Stimulated activated CD8-positive, alpha-beta memory T cell treated with anti-CD3 and anti-CD28 coated beads, Interleukin-15, amount 100 ng/mL, for 4 hours (primary cell): ENCODE measurements at regions not wholly inside any gene's neighbourhood (a gene's known extent, or its start where the extent isn't known, plus 50 kb on each side); places are given as distances from the start of the nearest gene placed in this dataset.
"Not testable (repeated sequence)": the region's sequence is repeated elsewhere in the genome, so short reads cannot be mapped to it uniquely, and the experiment has no call there.

Experiments
- DNase-seq, 2 donors: peaks; one replicate each; pipeline ENCODE4 v3.0.0-alpha.2; 2020; ENCODE audit warnings: low read depth in 2 of 2

DNA sequence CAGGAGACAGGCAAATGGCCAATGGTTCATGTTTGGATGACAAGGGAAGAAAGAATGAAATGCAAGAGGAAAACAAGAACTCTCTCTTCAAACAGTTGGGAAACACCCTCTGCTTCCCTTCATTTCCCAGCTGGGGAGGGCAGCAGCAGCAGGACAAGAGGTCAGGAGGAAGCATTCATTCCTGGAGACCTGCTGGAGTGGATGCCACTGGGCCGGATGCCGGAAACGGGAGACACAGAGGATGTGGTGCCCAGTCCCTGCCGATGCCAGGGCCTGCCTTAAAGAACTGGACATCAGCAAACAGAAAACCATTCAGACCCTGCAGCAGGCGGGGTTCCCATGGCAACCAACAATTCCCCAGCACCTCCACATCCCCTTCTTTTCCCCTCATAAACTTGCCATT is 102.3 kb upstream of the ZNF648 start:
- no peak for DNase-seq

- DNase-seq, result no peak
Measured at GRCh38 chr1:182159443-182159842, 97.9 kb upstream of the ZNF648 start.

GRCh38 chr1:182157187-182157586 is 95.7 kb upstream of the ZNF648 start:
- no peak for DNase-seq

GRCh38 chr1:182154425-182154824 is 92.9 kb upstream of the ZNF648 start:
- DNase-seq, result not testable (repeated sequence)

- DNase-seq, result no peak
Measured at GRCh38 chr1:182149411-182149965, 88.0 kb upstream of the ZNF648 start.

- no peak for DNase-seq
Measured at GRCh38 chr1:182147951-182148350, 86.4 kb upstream of the ZNF648 start.

DNA sequence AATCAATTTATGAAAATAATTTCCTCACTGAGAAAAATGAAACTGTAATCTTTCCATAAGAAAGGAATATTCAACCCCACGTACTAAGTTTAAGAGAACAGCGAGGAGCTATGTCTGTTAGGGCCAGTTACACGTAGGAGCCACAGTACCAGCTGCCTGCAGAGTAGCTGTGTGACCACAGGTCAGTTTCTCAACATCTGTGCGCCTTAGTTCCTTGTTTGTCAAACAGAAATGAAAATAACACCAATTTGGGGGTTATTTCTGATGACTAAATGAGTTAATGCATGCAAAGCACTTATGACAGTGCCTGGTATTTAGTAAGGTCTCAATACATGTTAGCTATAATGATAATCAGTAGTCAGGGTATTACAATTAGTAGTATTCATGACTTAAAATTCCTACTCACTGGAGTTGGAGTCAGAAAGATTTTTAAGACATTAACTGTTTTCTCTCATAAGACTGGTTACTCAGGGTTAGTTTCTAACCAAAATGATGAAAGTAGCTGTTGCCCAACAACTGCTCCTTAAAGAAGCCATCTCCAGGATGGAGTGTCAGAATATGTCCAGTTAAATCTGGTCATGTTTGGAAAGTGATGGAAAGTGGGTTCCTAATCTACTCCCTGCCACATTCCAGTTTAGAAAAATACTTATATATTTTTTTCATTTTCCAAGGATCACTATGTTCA is 85.8 kb upstream of the ZNF648 start:
- no peak for DNase-seq

GRCh38 chr1:182146286-182146685 is 84.8 kb upstream of the ZNF648 start:
- no peak for DNase-seq

GRCh38 chr1:182145441-182145840 is 83.9 kb upstream of the ZNF648 start:
- DNase-seq, result no peak

DNA sequence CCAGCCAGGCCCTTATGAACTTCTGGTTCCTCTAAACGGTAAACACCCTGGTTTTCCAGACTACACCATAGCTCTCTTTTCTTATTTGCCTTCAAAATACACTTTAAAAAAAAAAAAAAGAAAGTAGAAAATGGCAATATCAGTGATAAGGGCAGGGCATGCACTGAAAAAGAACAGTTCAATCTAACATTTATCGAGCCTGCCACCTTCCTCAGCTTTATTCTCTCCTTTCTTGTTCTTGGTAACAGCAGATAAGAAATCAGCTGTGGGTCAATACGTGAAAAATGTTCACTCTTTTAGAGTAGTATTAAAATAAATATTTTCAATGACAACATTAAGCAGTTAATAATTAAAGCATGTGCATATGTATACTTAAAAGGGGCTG is 83.1 kb upstream of the ZNF648 start:
- no peak for DNase-seq

GRCh38 chr1:182143825-182144645 is 82.5 kb upstream of the ZNF648 start:
- no peak for DNase-seq

DNA sequence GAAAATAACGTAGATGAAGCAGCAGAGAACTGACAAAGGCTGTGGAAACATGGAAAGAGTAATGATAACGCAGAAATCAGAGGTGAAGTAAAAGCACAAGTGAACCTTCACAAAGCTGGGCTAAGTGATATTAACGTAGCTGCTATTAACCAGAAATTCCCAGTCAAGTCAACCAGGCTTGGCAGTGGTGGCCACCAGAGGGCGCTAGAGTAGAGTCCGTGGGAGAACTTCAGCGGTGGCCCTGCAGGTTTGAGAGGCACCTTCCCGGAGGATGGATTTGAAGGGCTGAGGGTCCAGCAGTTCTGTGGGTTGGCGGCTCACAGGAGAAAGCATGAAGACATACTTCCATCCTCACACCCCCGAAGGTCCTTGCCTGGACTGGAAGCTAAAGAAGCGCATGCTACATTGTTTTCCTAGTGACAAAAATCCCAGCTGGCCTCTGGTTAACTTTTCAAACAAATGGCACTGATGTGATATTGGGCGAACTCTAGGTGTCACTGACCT is 81.7 kb upstream of the ZNF648 start:
- DNase-seq, result peak; percentile 54 to 71

DNA sequence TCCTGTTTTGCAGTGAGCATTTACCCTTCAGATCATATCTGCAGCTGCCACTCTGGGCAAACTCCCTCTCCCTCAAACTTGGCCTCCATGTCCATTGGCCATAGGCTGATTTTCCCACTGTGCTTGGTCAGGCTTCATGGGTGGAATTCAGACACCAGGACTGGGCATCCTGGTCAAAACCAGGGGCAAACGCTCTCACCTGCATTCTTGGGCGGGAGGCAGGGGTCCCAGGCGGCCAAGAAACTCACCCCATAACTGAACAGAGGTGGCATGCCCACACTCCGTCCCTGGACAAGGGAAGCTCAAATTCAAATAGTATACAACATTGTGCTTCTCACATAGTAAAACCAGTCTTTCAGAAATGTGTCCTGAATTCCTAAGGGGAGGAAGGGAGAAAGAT is 81.1 kb upstream of the ZNF648 start:
- no peak for DNase-seq

GRCh38 chr1:182141040-182141439 is 79.5 kb upstream of the ZNF648 start:
- no peak for DNase-seq

- DNase-seq, result no peak
Measured at GRCh38 chr1:182139496-182139895, 78.0 kb upstream of the ZNF648 start.

- no peak for DNase-seq
Measured at GRCh38 chr1:182137546-182137945, 76.0 kb upstream of the ZNF648 start.

DNA sequence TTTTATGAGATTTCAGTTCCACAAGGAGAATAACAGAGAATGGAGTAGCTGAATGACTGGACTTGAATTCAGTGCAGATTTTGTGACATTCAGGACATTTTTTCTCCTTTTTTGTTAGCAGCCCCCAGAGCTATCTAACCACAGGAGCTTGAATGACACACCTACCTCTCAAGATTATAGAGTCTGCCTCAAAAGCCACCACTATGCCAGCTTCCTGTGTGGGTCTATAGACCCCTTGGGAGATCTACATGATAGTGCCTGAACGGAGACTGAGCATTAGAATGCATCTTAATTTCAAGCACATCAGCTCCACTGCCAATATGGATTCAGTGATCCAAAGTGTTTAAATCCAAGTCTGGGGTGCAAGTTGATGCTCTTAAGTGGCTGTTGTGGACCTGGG is 74.4 kb upstream of the ZNF648 start:
- DNase-seq, result no peak

- DNase-seq, result no peak
Measured at GRCh38 chr1:182134257-182134656, 72.7 kb upstream of the ZNF648 start.

- DNase-seq, result no peak
Measured at GRCh38 chr1:182133181-182133580, 71.7 kb upstream of the ZNF648 start.

DNA sequence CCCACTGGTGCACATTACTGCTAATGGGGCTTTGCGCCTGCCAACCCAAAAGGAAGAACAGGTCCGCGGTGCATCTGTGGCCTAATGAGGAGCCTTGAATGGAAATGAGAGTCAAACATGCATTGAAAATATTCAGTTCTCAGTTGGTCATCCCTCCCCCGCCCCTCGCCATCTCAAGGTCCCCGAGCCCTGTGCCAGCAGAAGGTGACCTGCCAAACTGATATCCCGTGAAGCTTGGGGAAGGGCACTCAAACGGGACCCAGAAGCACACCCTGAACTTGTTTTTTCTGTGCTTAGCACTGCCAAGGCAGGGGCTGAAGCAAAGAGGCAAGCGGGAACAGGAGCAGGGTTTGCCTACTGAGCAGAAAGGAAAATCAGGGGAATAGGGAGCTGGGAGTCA is 67.9 kb upstream of the ZNF648 start:
- DNase-seq, result no peak

GRCh38 chr1:182128502-182128901 is 67.0 kb upstream of the ZNF648 start:
- DNase-seq, result no peak

GRCh38 chr1:182127656-182128055 is 66.1 kb upstream of the ZNF648 start:
- no peak for DNase-seq

GRCh38 chr1:182126272-182126800 is 64.8 kb upstream of the ZNF648 start:
- DNase-seq, result no peak
